Aorta (tissue), 5 donors: ENCODE measurements at regions not wholly inside any gene's neighbourhood (a gene's known extent, or its start where the extent isn't known, plus 50 kb on each side); places are given as distances from the start of the nearest gene placed in this dataset.

Experiments
- ATAC-seq: fragments of 200-7000 bp; cut with Tn5 transposase; one replicate; pipeline ENCODE4 v1.9.1; 2022; ENCODE audit warnings: moderate library complexity; ENCODE audit not compliant: low FRiP score
- DNase-seq, 2 donors: peaks; one replicate each; pipeline ENCODE4 v3.0.0-alpha.2; 2020
- H3K27ac ChIP-seq, 2 donors: one replicate each; pipeline ENCODE4 v1.5.1; 2013; ENCODE audit warnings: low read length in 2 of 2, mild to moderate bottlenecking in 2 of 2, moderate library complexity in 2 of 2, control low read depth in 1 of 2, inconsistent platforms in 1 of 2, low read depth in 1 of 2
- H3K27me3 ChIP-seq, 2 donors: one replicate each; pipeline ENCODE4 v1.6.1; 2013; ENCODE audit warnings: control low read depth in 1 of 2, low read length in 1 of 2, mild to moderate bottlenecking in 1 of 2, moderate library complexity in 1 of 2; ENCODE audit not compliant: insufficient read depth in 2 of 2, control insufficient read depth in 1 of 2
- H3K36me3 ChIP-seq, 2 donors: one replicate each; pipeline ENCODE4 v1.6.1; 2013; ENCODE audit warnings: control low read depth in 1 of 2, low read length in 1 of 2, mild to moderate bottlenecking in 1 of 2; ENCODE audit not compliant: insufficient read depth in 2 of 2, control insufficient read depth in 1 of 2
- H3K4me1 ChIP-seq, 2 donors: one replicate each; pipeline ENCODE4 v1.6.1; 2013; ENCODE audit warnings: low read length in 2 of 2, control low read depth in 1 of 2, mild to moderate bottlenecking in 1 of 2, moderate library complexity in 1 of 2; ENCODE audit not compliant: insufficient read depth in 2 of 2, control insufficient read depth in 1 of 2
- H3K4me3 ChIP-seq, 2 donors: one replicate each; pipeline ENCODE4 v1.5.1; 2013; ENCODE audit warnings: low read length in 2 of 2, control low read depth in 1 of 2, mild to moderate bottlenecking in 1 of 2
- H3K9me3 ChIP-seq: one replicate; pipeline ENCODE4 v1.6.1; 2013; ENCODE audit warnings: mild to moderate bottlenecking, low read length; ENCODE audit not compliant: control insufficient read depth
- WGBS, 2 donors: extraction: QIAGEN DNeasy Blood & Tissue Kit; methylation state at CpG; one replicate each; pipeline ENCODE4 v1.1.7; 2013; 5-methylcytosine and 5-hydroxymethylcytosine counted together
- intact Hi-C, 2 donors: fragments of 100-400 bp; cut with DNase I; formaldehyde crosslinking; loops; one replicate each; pipeline versions ENCODE4 v1.14.2 to v1.15.0; 2022
- donor health status: healthy with polysubstance abuse.
- donor health status: Bipolar disorder and iron deficiency.
- donor health status: DM: no; HTN: no; CAD: no.
- donor health status: DM: no; HTN: no; CAD: no.
- donor health status: DM: yes; HTN: yes; CAD: no.

DNA sequence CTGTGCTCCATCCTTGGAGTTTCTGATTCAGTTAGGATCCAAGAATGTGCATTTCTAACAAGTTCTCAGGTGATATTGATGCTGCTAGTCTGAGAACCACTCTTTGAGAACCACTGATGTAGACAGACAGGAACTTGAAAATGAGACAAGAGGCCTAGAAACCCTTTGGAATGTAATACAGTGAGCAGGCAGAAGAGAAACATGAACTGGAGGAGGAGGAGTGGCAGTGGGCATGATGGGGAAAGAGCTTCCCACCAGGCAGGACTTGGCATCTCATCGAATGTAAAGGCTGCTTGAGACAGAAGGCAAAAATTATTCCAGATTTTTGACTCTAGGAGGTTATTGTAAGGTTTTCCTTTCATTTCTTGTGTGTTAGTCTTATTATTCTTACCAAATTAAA lies 295.8 kb upstream of the SGCD start:
- no peak overlapping the region for H3K27ac ChIP-seq
- H3K27me3 ChIP-seq: no peaks in the 10 kb centered on the region
- H3K4me1 ChIP-seq: peaks cover 0 to 4% of the 10 kb centered on the region in 2 donors
- WGBS, 2 donors: 15 to 20% methylated on average over 1 of the region's 1 CpG
- H3K4me3 ChIP-seq: no peak overlapping the region
- H3K36me3 ChIP-seq: no peaks in the 10 kb centered on the region
- intact Hi-C loops: loop anchor here in 1 of 2 donors (10.0 kb wide), 2 partner anchors 86 to 154 kb away; no protein-coding TSS in a partner anchor
- DNase-seq (no peak), ATAC-seq (no peak)
- no peaks in the 10 kb centered on the region for H3K9me3 ChIP-seq

DNA sequence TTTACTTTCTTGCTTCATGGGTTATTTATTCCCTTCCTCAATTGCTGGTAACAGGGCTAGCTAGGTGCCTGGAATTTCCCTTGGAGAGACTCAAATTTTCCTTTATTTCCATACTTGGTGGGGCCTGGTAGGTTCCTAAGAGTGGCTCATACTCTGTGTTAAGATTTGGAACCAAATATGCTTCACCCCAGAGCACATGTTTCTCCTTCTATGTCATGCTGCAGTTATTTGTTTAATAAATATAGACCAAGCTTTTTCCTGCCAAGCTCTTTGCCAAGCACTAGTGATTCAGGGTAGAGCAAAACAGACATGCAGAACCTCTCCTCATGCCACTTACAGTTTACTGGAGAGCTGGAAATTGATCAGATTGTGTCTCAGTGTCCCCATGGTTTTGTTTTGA lies 290.3 kb upstream of the SGCD start:
- DNase-seq (no peak), ATAC-seq (peak; percentile 84)
- Histone ChIP-seq H3K27ac (peak overlapping the region in 1 of 2 donors; percentile 96), H3K4me1 (peaks cover 0 to 5% of the 10 kb centered on the region in 2 donors), H3K4me3 (no peak overlapping the region), H3K36me3 (no peaks in the 10 kb centered on the region), H3K9me3 (peaks cover 2% of the 10 kb centered on the region), H3K27me3 (no peaks in the 10 kb centered on the region)
- intact Hi-C loops: loop anchor here in 1 of 2 donors (5.0 to 10.0 kb wide), 3 partner anchors 92 to 291 kb away; partner anchors contain the start of gene SGCD

DNA sequence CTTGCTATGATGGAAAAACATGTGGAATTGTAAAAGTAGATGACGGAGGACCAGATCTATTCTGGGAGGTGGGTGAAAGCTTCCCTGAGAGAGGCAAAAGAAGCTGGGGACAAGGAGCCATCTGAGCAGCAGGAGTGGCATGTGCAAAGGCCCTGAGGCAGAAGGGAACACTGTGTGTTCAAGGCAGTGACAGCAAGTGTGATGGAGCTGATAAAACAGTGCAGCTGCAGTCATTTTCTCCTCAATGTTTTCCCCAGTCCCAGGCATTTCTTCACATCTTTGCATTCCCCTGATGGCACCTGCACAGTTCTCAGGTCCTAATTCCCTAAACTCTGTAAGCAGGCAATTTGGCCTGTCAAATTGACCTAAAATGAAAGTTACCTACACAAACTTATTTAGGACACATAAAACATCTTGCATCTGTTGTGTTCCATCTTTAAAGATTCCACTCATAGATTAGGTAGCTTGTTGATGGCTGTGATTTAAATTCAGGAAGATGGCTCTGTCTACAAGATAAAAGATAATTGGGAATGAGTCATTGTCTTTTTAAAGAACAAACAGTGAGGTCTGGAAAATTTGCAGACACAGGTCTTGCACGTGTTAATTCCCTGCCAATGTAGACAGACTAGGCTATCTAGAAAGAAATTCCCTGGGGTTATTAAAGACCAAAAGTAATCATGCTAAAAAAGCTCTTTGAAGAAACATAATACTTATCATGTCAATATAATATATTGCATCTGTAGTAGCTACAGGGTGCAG lies 289.6 kb upstream of the SGCD start:
- Histone ChIP-seq H3K27ac (peak overlapping the region in 1 of 2 donors; percentile 88), H3K4me3 (no peak overlapping the region), H3K4me1 (peaks cover 0 to 5% of the 10 kb centered on the region in 2 donors), H3K27me3 (no peaks in the 10 kb centered on the region), H3K9me3 (peaks cover 2% of the 10 kb centered on the region), H3K36me3 (no peaks in the 10 kb centered on the region)
- intact Hi-C loops: loop anchor here in 1 of 2 donors (5.0 to 10.0 kb wide), 3 partner anchors 93 to 290 kb away; partner anchors contain the start of gene SGCD
- DNase-seq (no peak), ATAC-seq (no peak)
- 20 to 29% methylated on average over 2 of the region's 2 CpGs for WGBS, 2 donors

DNA sequence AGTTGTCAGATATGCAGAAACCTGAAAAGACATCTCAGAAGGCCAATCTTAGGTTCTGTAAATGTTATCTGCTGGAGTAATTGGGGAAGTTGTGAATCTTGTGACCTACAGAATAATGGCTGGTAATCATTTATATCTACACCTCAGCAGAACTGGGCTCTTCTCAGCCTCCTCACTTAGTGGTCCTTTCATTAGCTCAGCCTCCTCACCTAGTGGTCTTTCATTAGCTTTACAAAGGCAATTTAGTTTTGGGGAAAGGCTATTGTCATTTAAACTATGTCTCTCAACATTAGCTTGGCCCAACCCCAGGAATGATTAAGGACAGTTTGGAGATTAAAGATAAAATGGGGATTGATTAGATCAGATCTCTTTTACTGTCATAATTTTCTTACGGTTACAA lies 284.2 kb upstream of the SGCD start:
- peaks cover 3% of the 10 kb centered on the region for H3K9me3 ChIP-seq
- 77 to 94% methylated on average over 1 of the region's 1 CpG for WGBS, 2 donors
- no peak for DNase-seq
- ATAC-seq: no peak
- no peaks in the 10 kb centered on the region for H3K4me1 ChIP-seq
- H3K27me3 ChIP-seq: no peaks in the 10 kb centered on the region
- H3K4me3 ChIP-seq: no peak overlapping the region
- H3K27ac ChIP-seq: no peak overlapping the region
- intact Hi-C loops: no loop called here
- no peaks in the 10 kb centered on the region for H3K36me3 ChIP-seq

DNA sequence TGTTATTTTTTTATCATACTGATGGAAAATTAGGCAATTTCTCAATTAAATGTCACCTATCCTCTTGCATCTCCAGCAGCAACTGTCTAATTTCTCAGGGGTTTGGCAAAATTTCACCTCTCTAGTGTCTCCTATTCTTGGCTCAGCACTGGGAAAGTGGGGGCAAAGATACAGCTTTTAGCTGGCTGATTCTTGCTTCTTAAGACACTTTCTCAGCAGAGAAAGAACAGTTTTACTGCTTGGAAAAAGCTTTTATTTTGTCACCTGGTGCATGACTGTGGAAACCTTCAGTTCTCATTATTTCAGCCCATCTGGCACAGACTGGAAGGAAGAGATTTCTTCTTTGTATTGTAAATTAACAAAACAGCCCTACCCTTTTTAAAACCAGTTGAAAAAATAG lies 283.6 kb upstream of the SGCD start:
- Histone ChIP-seq H3K36me3 (no peaks in the 10 kb centered on the region), H3K4me1 (no peaks in the 10 kb centered on the region), H3K27ac (no peak overlapping the region), H3K4me3 (no peak overlapping the region), H3K27me3 (no peaks in the 10 kb centered on the region), H3K9me3 (peaks cover 3% of the 10 kb centered on the region)
- ATAC-seq (no peak), DNase-seq (no peak)
- intact Hi-C loops: no loop called here

DNA sequence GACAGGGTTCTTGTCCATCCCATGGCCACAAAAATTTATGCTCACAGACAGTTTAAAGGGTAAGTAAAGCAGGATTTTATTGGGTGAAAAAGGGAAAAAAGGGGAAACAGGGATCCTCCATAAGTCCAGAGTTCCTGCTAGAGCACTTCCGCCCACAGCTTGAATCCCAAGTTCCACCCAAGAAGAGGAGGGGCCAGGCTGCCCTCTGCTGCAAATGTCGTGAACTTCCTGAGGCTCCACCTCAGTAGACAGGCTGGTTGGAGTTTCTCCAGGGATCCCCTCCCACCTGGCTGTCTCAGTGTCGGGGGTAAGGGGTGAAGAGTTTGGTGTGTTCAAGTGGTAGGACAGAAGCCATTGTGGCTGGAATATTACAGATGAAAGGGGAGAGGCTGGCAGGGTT lies 275.0 kb upstream of the SGCD start:
- H3K27ac ChIP-seq: no peak overlapping the region

DNA sequence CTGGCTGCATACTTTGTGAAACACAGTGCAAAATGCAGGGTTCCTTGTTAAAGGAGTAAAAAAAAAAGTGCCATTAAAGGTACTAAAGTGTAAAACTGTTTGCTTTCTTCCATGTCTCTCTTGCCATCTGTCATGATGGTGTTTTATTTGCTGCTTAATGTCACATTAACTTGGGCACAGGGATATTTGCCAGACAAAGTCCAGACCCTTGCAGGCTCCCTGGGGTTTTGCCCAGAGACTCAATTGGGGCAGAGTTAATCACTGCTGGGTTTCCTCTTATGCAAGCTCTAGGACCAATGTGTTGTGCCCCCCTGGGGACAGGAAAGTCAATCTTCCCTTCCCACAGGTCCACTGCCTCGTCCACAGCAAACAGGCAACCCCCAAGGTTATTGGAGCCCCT lies 274.3 kb upstream of the SGCD start:
- Histone ChIP-seq H3K27me3 (no peaks in the 10 kb centered on the region), H3K36me3 (no peaks in the 10 kb centered on the region), H3K9me3 (no peaks in the 10 kb centered on the region), H3K4me1 (no peaks in the 10 kb centered on the region), H3K27ac (no peak overlapping the region), H3K4me3 (no peak overlapping the region)
- WGBS, 2 donors: 26% methylated on average over 1 of the region's 1 CpG; no CpG with 5 or more reads in 1 of the 2 donors
- ATAC-seq (no peak), DNase-seq (no peak)
- intact Hi-C loops: no loop called here

More for the DNA sequence above, 275.0 kb upstream of the SGCD start:
- no peak for DNase-seq
- no peaks in the 10 kb centered on the region for H3K36me3 ChIP-seq
- no peaks in the 10 kb centered on the region for H3K9me3 ChIP-seq
- H3K4me1 ChIP-seq: no peaks in the 10 kb centered on the region
- no peak overlapping the region for H3K4me3 ChIP-seq
- no peak for ATAC-seq
- intact Hi-C loops: no loop called here
- WGBS, 2 donors: 66% methylated on average over 3 of the region's 3 CpGs; no CpG with 5 or more reads in 1 of the 2 donors
- H3K27me3 ChIP-seq: no peaks in the 10 kb centered on the region

DNA sequence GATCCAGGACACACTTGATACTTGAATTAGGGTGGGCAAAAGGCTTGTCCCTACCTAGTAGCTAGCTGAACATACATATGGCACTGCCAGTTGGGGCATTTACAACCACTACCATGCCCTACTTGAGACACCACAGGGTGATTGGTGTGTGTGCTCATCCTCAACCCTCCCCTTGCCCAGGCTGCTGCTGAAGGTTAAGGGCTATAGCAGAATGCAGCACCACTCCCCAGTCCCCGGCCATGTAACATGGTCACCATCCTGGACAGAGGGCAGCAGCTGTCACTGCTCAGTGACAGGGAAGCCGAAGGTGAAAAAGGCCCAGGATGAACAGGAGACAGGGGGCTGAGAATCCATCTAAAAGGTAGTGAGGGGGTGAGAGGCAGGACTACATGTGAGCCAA lies 273.9 kb upstream of the SGCD start:
- no peaks in the 10 kb centered on the region for H3K27me3 ChIP-seq
- H3K4me3 ChIP-seq: no peak overlapping the region
- ATAC-seq (no peak), DNase-seq (no peak)
- H3K9me3 ChIP-seq: no peaks in the 10 kb centered on the region
- no peak overlapping the region for H3K27ac ChIP-seq
- WGBS, 2 donors: 93% methylated on average over 2 of the region's 2 CpGs; no CpG with 5 or more reads in 1 of the 2 donors
- H3K36me3 ChIP-seq: no peaks in the 10 kb centered on the region
- intact Hi-C loops: no loop called here
- no peaks in the 10 kb centered on the region for H3K4me1 ChIP-seq

DNA sequence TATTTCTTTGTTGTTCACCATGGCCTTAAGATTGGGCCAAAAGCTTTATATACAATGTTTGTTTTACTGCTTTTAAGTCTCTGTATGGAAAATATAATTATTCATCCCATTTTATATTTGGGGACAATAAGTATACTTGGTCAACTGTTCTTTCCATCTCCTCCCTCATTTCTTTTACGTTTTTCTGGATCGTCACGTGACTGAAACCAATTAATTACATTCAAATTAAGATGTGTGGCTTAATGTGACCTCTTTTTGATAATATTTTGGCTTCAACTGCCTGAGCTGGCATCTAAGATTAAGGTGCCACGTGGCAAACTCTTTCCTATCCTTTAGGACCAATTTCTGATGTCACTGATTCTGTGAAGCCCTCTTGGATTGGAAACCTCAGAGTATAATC lies 250.1 kb upstream of the SGCD start:
- no peak overlapping the region for H3K27ac ChIP-seq
- H3K4me1 ChIP-seq: no peaks in the 10 kb centered on the region
- 87% methylated on average over 4 of the region's 4 CpGs for WGBS, 2 donors
- ATAC-seq (no peak), DNase-seq (no peak)
- H3K4me3 ChIP-seq: no peak overlapping the region
- intact Hi-C loops: no loop called here
- H3K36me3 ChIP-seq: no peaks in the 10 kb centered on the region
- peaks cover 6% of the 10 kb centered on the region for H3K9me3 ChIP-seq
- H3K27me3 ChIP-seq: no peaks in the 10 kb centered on the region
